K562 (cell line): ENCODE measurements at regions not wholly inside any gene's neighbourhood (a gene's known extent, or its start where the extent isn't known, plus 50 kb on each side); places are given as distances from the start of the nearest gene placed in this dataset.
A peak's percentile ranks its signal among the peaks of the same experiment; 100 is the strongest.

Source experiments
- BACH1 ChIP-seq: fragments of 200-800 bp; sonication (Bioruptor generic); IDR thresholded peaks from 2 replicates; pipeline ENCODE4 v1.6.1; 2016; ENCODE audit warnings: missing genetic modification characterization, missing compliant biosample characterization
- GMEB1 ChIP-seq: fragments of 250-450 bp; sonication (Bioruptor Pico); IDR thresholded peaks from 2 replicates; pipeline ENCODE4 v1.4.0; 2020; ENCODE audit warnings: mild to moderate bottlenecking
- JUND ChIP-seq, 2 experiments: IDR thresholded peaks; 2 replicates in 1 of 2; 3 replicates in 1 of 2; pipeline ENCODE4 v1.6.1; 2011; ENCODE audit warnings: borderline replicate concordance in 2 of 2, low read depth in 2 of 2, low read length in 2 of 2, improper control_type of control experiment in 1 of 2, missing biosample characterization in 1 of 2, missing genetic modification characterization in 1 of 2, missing genetic modification reagents in 1 of 2
- MAZ ChIP-seq, 2 experiments: fragments of 450-650 bp in 1 of 2; sonication (generic) in 1 of 2; formaldehyde crosslinking; IDR thresholded peaks in 1 of 2; conservative IDR thresholded peaks in 1 of 2; 2 replicates each; pipeline versions ENCODE4 v1.4.0 to v1.5.0; 2020; ENCODE audit warnings: mild to moderate bottlenecking in 1 of 2, missing genetic modification reagents in 1 of 2
- MEIS2 ChIP-seq: fragments of 450-650 bp; IDR thresholded peaks from 2 replicates; pipeline ENCODE4 v1.6.1; 2014; ENCODE audit warnings: mild to moderate bottlenecking; ENCODE audit not compliant: partially characterized antibody
- TF ChIP-seq, protein P1 (sequence below), 2 experiments: IDR thresholded peaks; 2 replicates each; pipeline ENCODE4 v1.6.1; 2012; ENCODE audit warnings: improper control_type of control experiment in 2 of 2, low read depth in 2 of 2, low read length in 2 of 2, borderline replicate concordance in 1 of 2
- TF ChIP-seq, protein P2 (sequence below): sonication (generic); IDR thresholded peaks from 2 replicates; pipeline ENCODE4 v1.6.1; 2016

GRCh38 chr2:238644095-238645081 lies 203.5 kb upstream of the TWIST2 start (continued):
- TF ChIP-seq GMEB1 (CRISPR knock-in tag): no peak
- TF ChIP-seq MEIS2: peak; percentile 60
- TF ChIP-seq, protein P1, sequence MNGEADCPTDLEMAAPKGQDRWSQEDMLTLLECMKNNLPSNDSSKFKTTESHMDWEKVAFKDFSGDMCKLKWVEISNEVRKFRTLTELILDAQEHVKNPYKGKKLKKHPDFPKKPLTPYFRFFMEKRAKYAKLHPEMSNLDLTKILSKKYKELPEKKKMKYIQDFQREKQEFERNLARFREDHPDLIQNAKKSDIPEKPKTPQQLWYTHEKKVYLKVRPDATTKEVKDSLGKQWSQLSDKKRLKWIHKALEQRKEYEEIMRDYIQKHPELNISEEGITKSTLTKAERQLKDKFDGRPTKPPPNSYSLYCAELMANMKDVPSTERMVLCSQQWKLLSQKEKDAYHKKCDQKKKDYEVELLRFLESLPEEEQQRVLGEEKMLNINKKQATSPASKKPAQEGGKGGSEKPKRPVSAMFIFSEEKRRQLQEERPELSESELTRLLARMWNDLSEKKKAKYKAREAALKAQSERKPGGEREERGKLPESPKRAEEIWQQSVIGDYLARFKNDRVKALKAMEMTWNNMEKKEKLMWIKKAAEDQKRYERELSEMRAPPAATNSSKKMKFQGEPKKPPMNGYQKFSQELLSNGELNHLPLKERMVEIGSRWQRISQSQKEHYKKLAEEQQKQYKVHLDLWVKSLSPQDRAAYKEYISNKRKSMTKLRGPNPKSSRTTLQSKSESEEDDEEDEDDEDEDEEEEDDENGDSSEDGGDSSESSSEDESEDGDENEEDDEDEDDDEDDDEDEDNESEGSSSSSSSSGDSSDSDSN (IDR thresholded peaks at IDR 0.05; ENCODE audit: borderline replicate concordance in 1 of 2, low read depth in 2 of 2, low read length in 2 of 2): no peak
- TF ChIP-seq MAZ (CRISPR knock-in tag; conservative IDR thresholded peaks at IDR 0.05 in 1 of 2, IDR thresholded peaks at IDR 0.05 in 1 of 2): no peak
- no peak for TF ChIP-seq BACH1
- TF ChIP-seq, protein P2, sequence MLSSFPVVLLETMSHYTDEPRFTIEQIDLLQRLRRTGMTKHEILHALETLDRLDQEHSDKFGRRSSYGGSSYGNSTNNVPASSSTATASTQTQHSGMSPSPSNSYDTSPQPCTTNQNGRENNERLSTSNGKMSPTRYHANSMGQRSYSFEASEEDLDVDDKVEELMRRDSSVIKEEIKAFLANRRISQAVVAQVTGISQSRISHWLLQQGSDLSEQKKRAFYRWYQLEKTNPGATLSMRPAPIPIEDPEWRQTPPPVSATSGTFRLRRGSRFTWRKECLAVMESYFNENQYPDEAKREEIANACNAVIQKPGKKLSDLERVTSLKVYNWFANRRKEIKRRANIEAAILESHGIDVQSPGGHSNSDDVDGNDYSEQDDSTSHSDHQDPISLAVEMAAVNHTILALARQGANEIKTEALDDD: peak; percentile 66
- TF ChIP-seq JUND (IDR thresholded peaks at IDR 0.05; ENCODE audit: borderline replicate concordance, low read depth, low read length): peak; percentile 24; the same call in 1 of the 2 replicates
- TF ChIP-seq JUND (tag; IDR thresholded peaks at IDR 0.05; ENCODE audit: borderline replicate concordance, low read depth, low read length): no peak; the same call in 2 of the 3 replicates
